HG02763 (cell line): ENCODE measurements at regions not wholly inside any gene's neighbourhood (a gene's known extent, or its start where the extent isn't known, plus 50 kb on each side); places are given as distances from the start of the nearest gene placed in this dataset.
"Not testable (repeated sequence)": the region's sequence is repeated elsewhere in the genome, so short reads cannot be mapped to it uniquely, and the experiment has no call there.

Source experiments
- ATAC-seq: cut with Tn5 transposase; IDR thresholded peaks from one replicate; pipeline ENCODE4 v1.9.1; 2021; ENCODE audit warnings: mild to moderate bottlenecking, moderate library complexity; ENCODE audit not compliant: unreplicated experiment

- ATAC-seq, result no peak
These were observed 897.3 kb upstream of the DDX18 start for GRCh38 chr2:116917196-116917595.

- ATAC-seq, result no peak
These were observed 895.9 kb upstream of the DDX18 start for GRCh38 chr2:116918574-116918973.

GRCh38 chr2:116922414-116922813 lies 892.1 kb upstream of the DDX18 start:
- no peak for ATAC-seq

- ATAC-seq, result no peak
These were observed 890.0 kb upstream of the DDX18 start for GRCh38 chr2:116924509-116924908.

- no peak for ATAC-seq
These were observed 879.2 kb upstream of the DDX18 start for GRCh38 chr2:116935097-116935814.

- ATAC-seq, result no peak
These were observed 866.2 kb upstream of the DDX18 start for GRCh38 chr2:116948258-116948657.

GRCh38 chr2:116949249-116949648 lies 865.2 kb upstream of the DDX18 start:
- no peak for ATAC-seq

GRCh38 chr2:116952254-116952653 lies 862.2 kb upstream of the DDX18 start:
- no peak for ATAC-seq

- ATAC-seq, result no peak
These were observed 858.8 kb upstream of the DDX18 start for GRCh38 chr2:116955646-116956045.

GRCh38 chr2:116975608-116976007 lies 838.9 kb upstream of the DDX18 start:
- ATAC-seq, result no peak

GRCh38 chr2:116979916-116980764 lies 834.4 kb upstream of the DDX18 start:
- no peak for ATAC-seq

- ATAC-seq, result no peak
These were observed 827.0 kb upstream of the DDX18 start for GRCh38 chr2:116987447-116987846.

GRCh38 chr2:116988303-116988702 lies 826.2 kb upstream of the DDX18 start:
- ATAC-seq, result no peak

GRCh38 chr2:117019357-117019756 lies 795.1 kb upstream of the DDX18 start:
- no peak for ATAC-seq

- no peak for ATAC-seq
These were observed 786.8 kb upstream of the DDX18 start for GRCh38 chr2:117027646-117028045.

- ATAC-seq, result not testable (repeated sequence)
These were observed 785.8 kb upstream of the DDX18 start for GRCh38 chr2:117028708-117029107.

GRCh38 chr2:117055499-117056375 lies 758.8 kb upstream of the DDX18 start:
- no peak for ATAC-seq

- no peak for ATAC-seq
These were observed 758.1 kb upstream of the DDX18 start for GRCh38 chr2:117056376-117056748.

- no peak for ATAC-seq
These were observed 757.5 kb upstream of the DDX18 start for GRCh38 chr2:117057016-117057415.

GRCh38 chr2:117058366-117058765 lies 756.1 kb upstream of the DDX18 start:
- ATAC-seq, result peak; percentile 58

- ATAC-seq, result no peak
These were observed 750.5 kb upstream of the DDX18 start for GRCh38 chr2:117064021-117064420.
